ENCODE measurements at regions not wholly inside any gene's neighbourhood (a gene's known extent, or its start where the extent isn't known, plus 50 kb on each side); places are given as distances from the start of the nearest gene placed in this dataset.

- TF ChIP-seq ZBTB33 (IDR thresholded peaks at IDR 0.05) (no peak), YY1 (IDR thresholded peaks at IDR 0.05) (no peak), EGR1 (IDR thresholded peaks at IDR 0.05; ENCODE audit: low read depth in 2 of 2) (no peak)
These were observed 504.4 kb downstream of the NTRK2 start (continued) for GRCh38 chr9:85173967-85174366.

- Histone ChIP-seq H3K9me3 (ENCODE audit: control insufficient read depth in 4 of 4, low read length in 3 of 4) (peaks cover 0 to 7% (median under 1%) of the 10 kb centered on the region in 4 donors), H3K4me3 (ENCODE audit: low read depth in 1 of 3, low read length in 3 of 3) (no peak overlapping the region), H3K36me3 (ENCODE audit: control insufficient read depth in 4 of 4, insufficient read depth in 3 of 4, low read depth in 1 of 4, low read length in 3 of 4) (no peaks in the 10 kb centered on the region), H3K9ac (ENCODE audit: low read depth in 1 of 2, low read length in 2 of 2) (no peak overlapping the region), H3K4me1 (ENCODE audit: control insufficient read depth in 4 of 4, insufficient read depth in 4 of 4, low read length in 3 of 4) (no peaks in the 10 kb centered on the region), H3K27me3 (ENCODE audit: control insufficient read depth in 4 of 4, insufficient read depth in 4 of 4, low read length in 3 of 4) (no peaks in the 10 kb centered on the region), H3K27ac (ENCODE audit: low read depth in 1 of 2, low read length in 2 of 2) (no peak overlapping the region)
- 67% methylated on average over 7 of the region's 7 CpGs for WGBS
- no peak for DNase-seq (ENCODE audit: low spot score)
- no peak for TF ChIP-seq YY1 (IDR thresholded peaks at IDR 0.05)
- TF ChIP-seq FOXA1 (IDR thresholded peaks at IDR 0.05) = no peak
These were observed 502.8 kb downstream of the NTRK2 start for GRCh38 chr9:85172001-85172978.

- no peaks in the 10 kb centered on the region for H3K36me3 ChIP-seq (ENCODE audit: control insufficient read depth in 4 of 4, insufficient read depth in 3 of 4, low read depth in 1 of 4, low read length in 3 of 4)
- H3K27me3 ChIP-seq (ENCODE audit: control insufficient read depth in 4 of 4, insufficient read depth in 4 of 4, low read length in 3 of 4) = no peaks in the 10 kb centered on the region
- no peak overlapping the region for H3K9ac ChIP-seq (ENCODE audit: low read depth in 1 of 2, low read length in 2 of 2)
- DNase-seq (ENCODE audit: low spot score) = no peak
- TF ChIP-seq FOXA2 (IDR thresholded peaks at IDR 0.05) (no peak), YY1 (IDR thresholded peaks at IDR 0.05) (no peak), HNF4A (conservative IDR thresholded peaks at IDR 0.05) (no peak), ZBTB33 (IDR thresholded peaks at IDR 0.05) (no peak)
- H3K27ac ChIP-seq (ENCODE audit: low read depth in 1 of 2, low read length in 2 of 2) = no peak overlapping the region
- peaks cover 0 to 7% (median under 1%) of the 10 kb centered on the region in 4 donors for H3K9me3 ChIP-seq (ENCODE audit: control insufficient read depth in 4 of 4, low read length in 3 of 4)
- no peaks in the 10 kb centered on the region for H3K4me1 ChIP-seq (ENCODE audit: control insufficient read depth in 4 of 4, insufficient read depth in 4 of 4, low read length in 3 of 4)
- H3K4me3 ChIP-seq (ENCODE audit: low read depth in 1 of 3, low read length in 3 of 3) = no peak overlapping the region
These were observed 501.6 kb downstream of the NTRK2 start for GRCh38 chr9:85171163-85171562.

- Histone ChIP-seq H3K9ac (ENCODE audit: low read depth in 1 of 2, low read length in 2 of 2) (no peak overlapping the region), H3K36me3 (ENCODE audit: control insufficient read depth in 4 of 4, insufficient read depth in 3 of 4, low read depth in 1 of 4, low read length in 3 of 4) (no peaks in the 10 kb centered on the region), H3K27me3 (ENCODE audit: control insufficient read depth in 4 of 4, insufficient read depth in 4 of 4, low read length in 3 of 4) (no peaks in the 10 kb centered on the region), H3K27ac (ENCODE audit: low read depth in 1 of 2, low read length in 2 of 2) (no peak overlapping the region), H3K9me3 (ENCODE audit: control insufficient read depth in 4 of 4, low read length in 3 of 4) (peaks cover 0 to 7% (median under 1%) of the 10 kb centered on the region in 4 donors), H3K4me1 (ENCODE audit: control insufficient read depth in 4 of 4, insufficient read depth in 4 of 4, low read length in 3 of 4) (no peaks in the 10 kb centered on the region), H3K4me3 (ENCODE audit: low read depth in 1 of 3, low read length in 3 of 3) (no peak overlapping the region)
- 61% methylated on average over 2 of the region's 2 CpGs for WGBS
- DNase-seq (ENCODE audit: low spot score) = no peak
- TF ChIP-seq CTCF (IDR thresholded peaks at IDR 0.05; ENCODE audit: low read depth, low read length, missing input control) (no peak), NR2F2 (IDR thresholded peaks at IDR 0.05) (no peak), HNF4G (IDR thresholded peaks at IDR 0.05) (no peak), RAD21 (IDR thresholded peaks at IDR 0.05) (no peak), GABPA (IDR thresholded peaks at IDR 0.05 in 1 of 2, conservative IDR thresholded peaks at IDR 0.05 in 1 of 2) (no peak), JUND (IDR thresholded peaks at IDR 0.05) (no peak), FOXA2 (IDR thresholded peaks at IDR 0.05) (no peak), FOXA1 (IDR thresholded peaks at IDR 0.05) (no peak), RXRA (IDR thresholded peaks at IDR 0.05) (no peak), TAF1 (conservative IDR thresholded peaks at IDR 0.05) (no peak), REST (IDR thresholded peaks at IDR 0.05) (no peak), EGR1 (IDR thresholded peaks at IDR 0.05; ENCODE audit: low read depth in 2 of 2) (no peak), YY1 (IDR thresholded peaks at IDR 0.05) (no peak), HNF4A (conservative IDR thresholded peaks at IDR 0.05) (no peak)
These were observed 498.9 kb downstream of the NTRK2 start for GRCh38 chr9:85168412-85168811.
